Ectodermal cell (in vitro differentiated cells): ENCODE measurements at regions not wholly inside any gene's neighbourhood (a gene's known extent, or its start where the extent isn't known, plus 50 kb on each side); places are given as distances from the start of the nearest gene placed in this dataset.

Experiments used
- H3K27ac ChIP-seq: 2 replicates; pipeline ENCODE4 v1.7.0; 2013; ENCODE audit warnings: mild to moderate bottlenecking, low read depth, low read length; ENCODE audit not compliant: insufficient read depth, poor library complexity, severe bottlenecking
- H3K27me3 ChIP-seq: 2 replicates; pipeline ENCODE4 v1.7.0; 2013; ENCODE audit warnings: mild to moderate bottlenecking, low read length; ENCODE audit not compliant: insufficient read depth, control insufficient read depth, poor library complexity, severe bottlenecking
- H3K36me3 ChIP-seq: one replicate; pipeline ENCODE4 v1.7.0; 2013; ENCODE audit warnings: low read length; ENCODE audit not compliant: control insufficient read depth, insufficient read depth
- H3K4me1 ChIP-seq: one replicate; pipeline ENCODE4 v1.7.0; 2013; ENCODE audit warnings: low read length; ENCODE audit not compliant: control insufficient read depth, insufficient read depth
- H3K4me3 ChIP-seq: 2 replicates; pipeline ENCODE4 v1.7.0; 2013; ENCODE audit warnings: low read depth, low read length, control low read depth; ENCODE audit not compliant: insufficient read depth
- H3K9me3 ChIP-seq: 2 replicates; pipeline ENCODE4 v1.7.0; 2013; ENCODE audit warnings: mild to moderate bottlenecking, low read length, moderate library complexity; ENCODE audit not compliant: control insufficient read depth
- WGBS, 2 experiments: methylation state at CpG; one replicate each; pipeline ENCODE4 v1.1.7; 2013; ENCODE audit warnings: missing lambda C conversion rate in 2 of 2; 5-methylcytosine and 5-hydroxymethylcytosine counted together

GRCh38 chr20:52763321-52763853 is 208.8 kb upstream of the TSHZ2 start:
- 95% methylated on average over 9 of the region's 9 CpGs for WGBS, 2 experiments

GRCh38 chr20:52761867-52762266 is 210.3 kb upstream of the TSHZ2 start:
- no peaks in the 10 kb centered on the region for H3K9me3 ChIP-seq
- no peak overlapping the region for H3K4me3 ChIP-seq
- WGBS, 2 experiments = 85 to 91% methylated on average over 1 of the region's 1 CpG
- H3K27me3 ChIP-seq = no peaks in the 10 kb centered on the region
- H3K4me1 ChIP-seq = no peaks in the 10 kb centered on the region
- H3K36me3 ChIP-seq = no peaks in the 10 kb centered on the region
- no peak overlapping the region for H3K27ac ChIP-seq

More at GRCh38 chr20:52763321-52763853, 208.8 kb upstream of the TSHZ2 start:
- Histone ChIP-seq H3K4me3 (no peak overlapping the region), H3K27me3 (no peaks in the 10 kb centered on the region), H3K36me3 (no peaks in the 10 kb centered on the region), H3K27ac (no peak overlapping the region), H3K9me3 (no peaks in the 10 kb centered on the region), H3K4me1 (no peaks in the 10 kb centered on the region)

DNA sequence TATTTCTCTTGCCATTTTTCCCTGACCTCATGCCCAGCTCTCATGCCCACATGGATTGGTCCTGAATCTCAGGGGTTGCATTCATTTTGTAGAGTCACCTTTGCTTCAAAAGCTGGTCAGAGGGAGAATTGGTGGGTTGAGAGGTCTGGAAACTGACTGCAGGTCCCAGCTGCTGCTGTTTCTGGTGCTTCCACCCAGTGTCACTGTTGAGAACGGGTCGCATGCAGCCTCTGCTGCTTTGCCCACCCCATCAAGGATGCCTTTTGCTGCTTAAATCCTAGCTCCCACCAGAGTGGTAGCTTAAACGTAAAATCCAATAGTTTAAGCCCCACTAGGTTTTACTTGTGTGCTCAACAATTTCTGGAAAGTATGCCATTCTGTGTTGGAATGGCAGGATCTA is 211.4 kb upstream of the TSHZ2 start:
- Histone ChIP-seq H3K9me3 (no peaks in the 10 kb centered on the region), H3K27ac (no peak overlapping the region), H3K27me3 (no peaks in the 10 kb centered on the region), H3K36me3 (no peaks in the 10 kb centered on the region), H3K4me3 (no peak overlapping the region), H3K4me1 (no peaks in the 10 kb centered on the region)
- WGBS, 2 experiments = 82 to 98% methylated on average over 3 of the region's 3 CpGs

GRCh38 chr20:52757411-52757810 is 214.7 kb upstream of the TSHZ2 start:
- WGBS, 2 experiments = 84 to 100% methylated on average over 1 to 3 of the region's 3 CpGs

DNA sequence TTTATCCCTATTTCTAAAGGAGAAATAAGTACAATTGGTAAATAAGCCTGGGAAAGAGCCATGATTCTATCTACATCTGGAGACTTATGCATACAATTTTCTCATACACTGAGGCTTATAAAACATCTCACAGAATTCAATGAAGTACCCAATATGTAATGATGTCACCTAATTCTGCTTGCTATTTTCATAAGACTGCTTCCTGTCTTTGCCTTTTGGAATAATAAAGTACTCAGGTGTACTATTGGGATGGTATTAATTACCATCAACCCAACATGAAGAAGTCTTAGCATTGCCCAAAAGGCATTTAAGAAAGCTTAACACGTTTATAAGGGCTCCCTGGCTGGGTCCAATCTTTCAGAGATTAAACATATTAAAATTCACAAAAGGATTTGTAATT is 216.4 kb upstream of the TSHZ2 start:
- no peaks in the 10 kb centered on the region for H3K4me1 ChIP-seq
- WGBS, 2 experiments = 80% methylated on average over 1 of the region's 1 CpG; no CpG with 5 or more reads in 1 of the 2 experiments
- H3K27ac ChIP-seq = no peak overlapping the region
- H3K9me3 ChIP-seq = no peaks in the 10 kb centered on the region
- H3K36me3 ChIP-seq = no peaks in the 10 kb centered on the region
- no peaks in the 10 kb centered on the region for H3K27me3 ChIP-seq
- H3K4me3 ChIP-seq = no peak overlapping the region

More at GRCh38 chr20:52757411-52757810, 214.7 kb upstream of the TSHZ2 start:
- no peaks in the 10 kb centered on the region for H3K4me1 ChIP-seq
- no peak overlapping the region for H3K27ac ChIP-seq
- H3K9me3 ChIP-seq = no peaks in the 10 kb centered on the region
- H3K4me3 ChIP-seq = no peak overlapping the region
- no peaks in the 10 kb centered on the region for H3K27me3 ChIP-seq
- no peaks in the 10 kb centered on the region for H3K36me3 ChIP-seq

GRCh38 chr20:52754366-52754765 is 217.8 kb upstream of the TSHZ2 start:
- H3K36me3 ChIP-seq = no peaks in the 10 kb centered on the region

DNA sequence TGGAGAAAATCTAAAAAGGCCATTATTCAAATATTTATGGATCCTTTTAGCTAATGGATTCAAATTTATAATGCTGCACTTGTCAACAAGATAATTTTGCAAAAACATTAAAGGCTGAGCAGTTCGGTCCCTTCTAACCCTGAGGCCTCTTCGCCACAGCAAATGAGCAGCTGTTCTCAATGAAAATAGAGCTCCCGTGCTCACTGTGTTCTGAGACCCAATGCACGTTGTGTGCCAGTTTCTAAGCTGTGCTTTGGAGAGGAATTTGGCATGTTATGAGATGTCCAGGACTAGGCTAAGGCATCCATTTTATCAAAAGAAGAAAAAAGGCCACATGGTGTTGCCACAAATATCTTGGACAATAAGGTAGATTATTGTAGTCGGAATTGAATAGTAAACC is 220.1 kb upstream of the TSHZ2 start:
- no peaks in the 10 kb centered on the region for H3K4me1 ChIP-seq
- no peak overlapping the region for H3K4me3 ChIP-seq
- WGBS, 2 experiments = 77 to 81% methylated on average over 4 of the region's 5 CpGs
- H3K27me3 ChIP-seq = no peaks in the 10 kb centered on the region
- no peaks in the 10 kb centered on the region for H3K9me3 ChIP-seq
- H3K36me3 ChIP-seq = no peaks in the 10 kb centered on the region
- H3K27ac ChIP-seq = no peak overlapping the region

More at GRCh38 chr20:52754366-52754765, 217.8 kb upstream of the TSHZ2 start:
- Histone ChIP-seq H3K9me3 (no peaks in the 10 kb centered on the region), H3K27me3 (no peaks in the 10 kb centered on the region), H3K4me1 (no peaks in the 10 kb centered on the region), H3K4me3 (no peak overlapping the region), H3K27ac (no peak overlapping the region)

GRCh38 chr20:52751571-52751970 is 220.6 kb upstream of the TSHZ2 start:
- no peak overlapping the region for H3K27ac ChIP-seq
- no peaks in the 10 kb centered on the region for H3K27me3 ChIP-seq
- H3K9me3 ChIP-seq = no peaks in the 10 kb centered on the region
- H3K4me3 ChIP-seq = no peak overlapping the region
- no peaks in the 10 kb centered on the region for H3K4me1 ChIP-seq
- H3K36me3 ChIP-seq = no peaks in the 10 kb centered on the region
- 97% methylated on average over 3 of the region's 3 CpGs for WGBS, 2 experiments

DNA sequence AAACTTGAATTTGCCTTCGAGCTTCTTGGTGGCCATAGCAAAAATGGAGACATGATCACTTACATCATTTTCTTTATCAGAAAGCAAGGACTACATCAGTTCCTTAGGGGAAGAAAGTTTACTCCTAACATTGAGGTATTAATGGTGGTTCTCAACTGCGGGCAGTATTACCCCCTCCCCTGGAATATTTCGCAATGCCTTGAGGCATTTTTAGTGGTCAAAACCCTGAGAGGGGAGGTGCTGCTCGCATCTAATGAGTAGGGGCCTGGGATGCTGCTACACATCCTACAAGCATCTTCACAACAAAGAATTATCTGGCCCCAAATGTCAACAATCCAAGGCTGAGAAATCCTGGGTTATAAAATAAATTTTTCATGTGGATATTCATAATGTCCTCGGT is 222.2 kb upstream of the TSHZ2 start:
- H3K27ac ChIP-seq = no peak overlapping the region
- H3K36me3 ChIP-seq = no peaks in the 10 kb centered on the region
- no peaks in the 10 kb centered on the region for H3K9me3 ChIP-seq
- no peaks in the 10 kb centered on the region for H3K27me3 ChIP-seq
- WGBS, 2 experiments = 89 to 94% methylated on average over 4 to 5 of the region's 5 CpGs
- no peak overlapping the region for H3K4me3 ChIP-seq
- H3K4me1 ChIP-seq = peaks cover 9% of the 10 kb centered on the region

DNA sequence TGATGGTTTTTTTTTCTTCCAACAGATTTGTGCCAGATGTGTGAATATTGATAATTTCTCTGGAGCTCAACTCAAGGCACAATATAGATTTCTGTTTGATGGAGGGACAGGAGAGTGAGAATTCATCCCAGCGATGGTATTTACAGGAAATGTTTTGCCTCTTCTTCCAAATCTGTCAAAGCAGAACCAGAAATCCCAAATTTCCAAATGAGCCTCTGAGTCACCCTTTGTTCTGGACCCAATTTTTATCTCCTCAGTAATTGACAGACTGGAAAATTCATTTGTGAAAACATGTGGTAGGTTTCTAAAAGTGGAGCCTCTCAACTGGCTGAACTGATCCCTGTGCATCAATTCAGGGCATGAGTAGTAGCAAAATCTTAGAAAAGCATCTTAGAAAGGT is 223.2 kb upstream of the TSHZ2 start:
- no peaks in the 10 kb centered on the region for H3K9me3 ChIP-seq
- H3K4me1 ChIP-seq = peaks cover 9% of the 10 kb centered on the region
- no peaks in the 10 kb centered on the region for H3K27me3 ChIP-seq
- H3K36me3 ChIP-seq = no peaks in the 10 kb centered on the region
- no peak overlapping the region for H3K27ac ChIP-seq
- 92 to 100% methylated on average over 1 of the region's 1 CpG for WGBS, 2 experiments
- H3K4me3 ChIP-seq = no peak overlapping the region
